ENCODE measurements at regions not wholly inside any gene's neighbourhood (a gene's known extent, or its start where the extent isn't known, plus 50 kb on each side); places are given as distances from the start of the nearest gene placed in this dataset.

DNA sequence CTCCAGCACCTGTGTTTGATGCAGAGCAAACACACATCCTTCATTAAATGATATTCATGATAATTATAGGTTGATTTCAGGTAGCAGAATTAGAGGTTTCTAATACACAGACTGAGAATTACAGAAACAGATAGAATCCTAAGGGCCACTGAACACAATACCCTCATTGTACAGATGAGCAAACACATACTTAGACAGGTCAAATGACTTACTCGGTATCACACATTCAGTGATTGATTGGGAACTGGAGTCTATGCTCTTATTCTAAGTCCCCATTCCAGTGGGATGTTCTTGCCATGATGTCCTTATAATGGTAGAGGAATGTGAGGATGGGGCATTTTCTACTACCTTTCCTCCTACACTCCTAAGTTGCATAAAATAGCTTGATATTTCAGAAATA, 70.8 kb downstream of the DCAF8L1 start:
- no peak overlapping the region for H2AFZ ChIP-seq (ENCODE audit: low read depth, low read length)
- no peaks in the 10 kb centered on the region for H4K20me1 ChIP-seq (replicated peaks; ENCODE audit: control insufficient read depth, extremely low read depth, insufficient read depth, low read length)
- intact Hi-C loops (cut with micrococcal nuclease) (no loop called here), dilution Hi-C loops (cut with MboI; ENCODE audit: extremely low pct_ligation_motif_present, low sequenced_read_pairs) (no loop called here)
- TF ChIP-seq CTCF (IDR thresholded peaks at IDR 0.05; ENCODE audit: extremely low read depth in 1 of 2, insufficient read depth in 1 of 2, low read depth in 1 of 2, low read length in 2 of 2) (no peak), JUN (IDR thresholded peaks at IDR 0.05; ENCODE audit: borderline replicate concordance, insufficient read depth, insufficient read length, low read depth) (no peak), MYC (IDR thresholded peaks at IDR 0.05; ENCODE audit: low read depth, low read length) (no peak), EZH2 (IDR thresholded peaks at IDR 0.05; ENCODE audit: borderline replicate concordance, low read depth, low read length, severe bottlenecking) (no peak), FOS (IDR thresholded peaks at IDR 0.05; ENCODE audit: borderline replicate concordance, insufficient read depth, low read length) (no peak), POLR2AphosphoS5 (IDR thresholded peaks at IDR 0.05; ENCODE audit: insufficient read depth, low read depth, low read length) (no peak), MAX (IDR thresholded peaks at IDR 0.05; ENCODE audit: insufficient read depth, insufficient read length) (no peak), GATA2 (IDR thresholded peaks at IDR 0.05; ENCODE audit: insufficient read depth, insufficient read length, low read depth, low read length) (no peak)
- no peak overlapping the region for H3K4me2 ChIP-seq (ENCODE audit: insufficient read depth, low read length)
- no peak overlapping the region for H3K9ac ChIP-seq (replicated peaks; ENCODE audit: extremely low read depth, insufficient read depth, low read length)
- no TSS peak for BruUV-seq (replicated peaks)
- no peaks in the 10 kb centered on the region for H3K36me3 ChIP-seq (ENCODE audit: control insufficient read depth in 2 of 2, extremely low read depth in 1 of 2, insufficient read depth in 2 of 2, low read length in 2 of 2)
- H3K4me3 ChIP-seq (replicated peaks in 1 of 3; ENCODE audit: insufficient read depth in 1 of 3, low read depth in 1 of 3, low read length in 3 of 3), result no peak overlapping the region
- no peaks in the 10 kb centered on the region for H3K9me3 ChIP-seq (replicated peaks; ENCODE audit: control insufficient read depth, insufficient read depth, low read length)
- no peak overlapping the region for H3K27ac ChIP-seq (ENCODE audit: insufficient read depth, low read depth, low read length)
- FAIRE-seq (no peak), DNase-seq (ENCODE audit: low read depth, low spot score) (no peak)
- no peaks in the 10 kb centered on the region for H3K79me2 ChIP-seq (ENCODE audit: control insufficient read depth, insufficient read depth, low read length)
- ChIA-PET POLR2A (no interaction called here), CTCF (no interaction called here)
- no peaks in the 10 kb centered on the region for H3K4me1 ChIP-seq (ENCODE audit: control insufficient read depth, extremely low read depth, insufficient read depth, low read length)
- H3K9me1 ChIP-seq (replicated peaks; ENCODE audit: control insufficient read depth, extremely low read depth, insufficient read depth, low read length), result no peaks in the 10 kb centered on the region
- no peaks in the 10 kb centered on the region for H3K27me3 ChIP-seq (ENCODE audit: control insufficient read depth in 2 of 2, insufficient read depth in 2 of 2, low read length in 2 of 2)
